ENCODE measurements at regions not wholly inside any gene's neighbourhood (a gene's known extent, or its start where the extent isn't known, plus 50 kb on each side); places are given as distances from the start of the nearest gene placed in this dataset.

- H4K5ac ChIP-seq (ENCODE audit: insufficient read length, low read depth, low read length), result no peak overlapping the region
- no peaks in the 10 kb centered on the region for H3K9me3 ChIP-seq (ENCODE audit: insufficient read depth in 2 of 2, low read depth in 1 of 2, low read length in 1 of 2)
- H2AK5ac ChIP-seq (ENCODE audit: low read depth, low read length), result no peak overlapping the region
- no peak overlapping the region for H2BK5ac ChIP-seq (ENCODE audit: low read depth, low read length)
- H4K20me1 ChIP-seq (replicated peaks in 1 of 2; ENCODE audit: control insufficient read depth in 1 of 2, insufficient read depth in 2 of 2, low read length in 2 of 2), result peaks cover 0 to 1% of the 10 kb centered on the region in 2 experiments
- TF ChIP-seq JUND (IDR thresholded peaks at IDR 0.05; ENCODE audit: low read length) (no peak), POU5F1 (IDR thresholded peaks at IDR 0.05; ENCODE audit: low read depth, low read length) (no peak), KDM5A (IDR thresholded peaks at IDR 0.05; ENCODE audit: low read length) (no peak), USF2 (IDR thresholded peaks at IDR 0.05; ENCODE audit: low read length) (no peak), SIRT6 (IDR thresholded peaks at IDR 0.05; ENCODE audit: low read length) (no peak), CEBPB (IDR thresholded peaks at IDR 0.05; ENCODE audit: low read depth, low read length) (no peak)
- TF ChIP-seq, protein P1, sequence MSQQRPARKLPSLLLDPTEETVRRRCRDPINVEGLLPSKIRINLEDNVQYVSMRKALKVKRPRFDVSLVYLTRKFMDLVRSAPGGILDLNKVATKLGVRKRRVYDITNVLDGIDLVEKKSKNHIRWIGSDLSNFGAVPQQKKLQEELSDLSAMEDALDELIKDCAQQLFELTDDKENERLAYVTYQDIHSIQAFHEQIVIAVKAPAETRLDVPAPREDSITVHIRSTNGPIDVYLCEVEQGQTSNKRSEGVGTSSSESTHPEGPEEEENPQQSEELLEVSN (IDR thresholded peaks at IDR 0.05), result no peak
- no peak overlapping the region for H3K4me3 ChIP-seq (ENCODE audit: extremely low read depth in 1 of 4, insufficient read depth in 2 of 4, low read depth in 3 of 4, low read length in 4 of 4)
- no peak overlapping the region for H4K91ac ChIP-seq (replicated peaks; ENCODE audit: insufficient read length, low read length)
- no peak overlapping the region for H3K18ac ChIP-seq (ENCODE audit: extremely low read depth, low read length)
- H3K4ac ChIP-seq (replicated peaks; ENCODE audit: insufficient read length, low read depth, low read length), result no peak overlapping the region
- H2BK20ac ChIP-seq (ENCODE audit: low read length), result no peak overlapping the region
- 84% methylated on average over 1 of the region's 1 CpG; no CpG with 5 or more reads in 1 of the 2 experiments for WGBS, 2 experiments (ENCODE audit: extremely low coverage in 1 of 2, insufficient coverage in 1 of 2, insufficient read length in 1 of 2, insufficient replicate concordance in 2 of 2, low coverage in 1 of 2, low lambda C conversion rate in 2 of 2, missing lambda C conversion rate in 1 of 2)
- H3K23me2 ChIP-seq (ENCODE audit: low read depth, low read length), result no peaks in the 10 kb centered on the region
- no peaks in the 10 kb centered on the region for H3K36me3 ChIP-seq (ENCODE audit: control insufficient read depth in 2 of 4, insufficient read depth in 4 of 4, low read length in 3 of 4)
- no peaks in the 10 kb centered on the region for H3K4me1 ChIP-seq (replicated peaks in 1 of 4; ENCODE audit: control insufficient read depth in 3 of 4, insufficient read depth in 4 of 4, low read length in 3 of 4)
- H2BK120ac ChIP-seq (replicated peaks; ENCODE audit: low read depth, low read length), result no peak overlapping the region
- no peaks in the 10 kb centered on the region for H3K79me1 ChIP-seq (ENCODE audit: low read depth, low read length)
- H4K8ac ChIP-seq (ENCODE audit: extremely low read depth, insufficient read depth, low read length), result no peak overlapping the region
- H2BK15ac ChIP-seq (ENCODE audit: low read length), result no peak overlapping the region
- no peak overlapping the region for H2AFZ ChIP-seq (ENCODE audit: low read length)
- no peak overlapping the region for H3K4me2 ChIP-seq (ENCODE audit: insufficient read depth in 1 of 2, low read depth in 2 of 2, low read length in 2 of 2)
- ChIA-PET CTCF (ENCODE audit: partially characterized antibody) (interaction anchor here (1.4 kb wide), 1 partner anchor 22 kb away, joined by 4 read pairs; no protein-coding TSS in a partner anchor), POLR2A (ENCODE audit: partially characterized antibody) (no interaction called here)
- no peak overlapping the region for H3K27ac ChIP-seq (ENCODE audit: low read depth, low read length)
- no peak overlapping the region for H2BK12ac ChIP-seq (ENCODE audit: low read depth, low read length)
- H3K56ac ChIP-seq (replicated peaks; ENCODE audit: insufficient read length, low read depth, low read length), result no peak overlapping the region
- no peaks in the 10 kb centered on the region for H3K79me2 ChIP-seq (ENCODE audit: control insufficient read depth in 1 of 2, insufficient read depth in 2 of 2, low read length in 2 of 2)
- H3K23ac ChIP-seq (ENCODE audit: insufficient read length), result no peak overlapping the region
- H3K14ac ChIP-seq (ENCODE audit: insufficient read length), result no peak overlapping the region
- H3K27me3 ChIP-seq (replicated peaks in 1 of 4; ENCODE audit: control insufficient read depth in 3 of 4, extremely low read depth in 1 of 4, insufficient read depth in 3 of 4, low read length in 3 of 4), result no peaks in the 10 kb centered on the region
- FAIRE-seq (no peak), DNase-seq (ENCODE audit: low read depth in 1 of 2, low spot score in 2 of 2) (no peak)
- H3K9ac ChIP-seq (replicated peaks in 1 of 4; ENCODE audit: extremely low read depth in 1 of 4, low read depth in 3 of 4, low read length in 3 of 4), result no peak overlapping the region
These were observed 161.6 kb downstream of the DISP1 start for GRCh38 chr1:222976453-222976852.
